ENCODE measurements at regions not wholly inside any gene's neighbourhood (a gene's known extent, or its start where the extent isn't known, plus 50 kb on each side); places are given as distances from the start of the nearest gene placed in this dataset.

DNA sequence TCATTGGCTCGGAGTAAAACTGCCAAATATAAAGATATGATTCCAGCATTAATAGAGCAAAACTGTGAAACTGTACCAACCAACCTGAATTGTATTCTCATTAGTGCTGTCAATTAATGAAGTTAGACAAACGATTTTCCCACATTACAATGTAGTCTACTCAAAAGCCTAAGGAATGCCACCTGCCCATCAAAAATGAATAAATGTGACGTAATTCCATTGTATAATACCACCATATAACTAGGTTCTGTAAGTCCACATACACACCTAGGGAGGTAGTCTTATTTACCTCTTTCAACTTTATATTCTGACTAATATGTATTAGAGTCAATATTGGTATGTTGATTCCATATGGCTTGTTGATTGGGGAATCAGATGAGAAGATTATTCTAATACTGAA is 76.2 kb downstream of the FAM76B start:
- TF ChIP-seq, protein P1, sequence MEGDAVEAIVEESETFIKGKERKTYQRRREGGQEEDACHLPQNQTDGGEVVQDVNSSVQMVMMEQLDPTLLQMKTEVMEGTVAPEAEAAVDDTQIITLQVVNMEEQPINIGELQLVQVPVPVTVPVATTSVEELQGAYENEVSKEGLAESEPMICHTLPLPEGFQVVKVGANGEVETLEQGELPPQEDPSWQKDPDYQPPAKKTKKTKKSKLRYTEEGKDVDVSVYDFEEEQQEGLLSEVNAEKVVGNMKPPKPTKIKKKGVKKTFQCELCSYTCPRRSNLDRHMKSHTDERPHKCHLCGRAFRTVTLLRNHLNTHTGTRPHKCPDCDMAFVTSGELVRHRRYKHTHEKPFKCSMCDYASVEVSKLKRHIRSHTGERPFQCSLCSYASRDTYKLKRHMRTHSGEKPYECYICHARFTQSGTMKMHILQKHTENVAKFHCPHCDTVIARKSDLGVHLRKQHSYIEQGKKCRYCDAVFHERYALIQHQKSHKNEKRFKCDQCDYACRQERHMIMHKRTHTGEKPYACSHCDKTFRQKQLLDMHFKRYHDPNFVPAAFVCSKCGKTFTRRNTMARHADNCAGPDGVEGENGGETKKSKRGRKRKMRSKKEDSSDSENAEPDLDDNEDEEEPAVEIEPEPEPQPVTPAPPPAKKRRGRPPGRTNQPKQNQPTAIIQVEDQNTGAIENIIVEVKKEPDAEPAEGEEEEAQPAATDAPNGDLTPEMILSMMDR (IDR thresholded peaks at IDR 0.05): no peak
- no peak for TF ChIP-seq POLR2A (IDR thresholded peaks at IDR 0.05)

All from lower leg skin (tissue), 3 donors.